ENCODE measurements at regions not wholly inside any gene's neighbourhood (a gene's known extent, or its start where the extent isn't known, plus 50 kb on each side); places are given as distances from the start of the nearest gene placed in this dataset.
"Not testable (repeated sequence)": the region's sequence is repeated elsewhere in the genome, so short reads cannot be mapped to it uniquely, and the experiment has no call there.

DNA sequence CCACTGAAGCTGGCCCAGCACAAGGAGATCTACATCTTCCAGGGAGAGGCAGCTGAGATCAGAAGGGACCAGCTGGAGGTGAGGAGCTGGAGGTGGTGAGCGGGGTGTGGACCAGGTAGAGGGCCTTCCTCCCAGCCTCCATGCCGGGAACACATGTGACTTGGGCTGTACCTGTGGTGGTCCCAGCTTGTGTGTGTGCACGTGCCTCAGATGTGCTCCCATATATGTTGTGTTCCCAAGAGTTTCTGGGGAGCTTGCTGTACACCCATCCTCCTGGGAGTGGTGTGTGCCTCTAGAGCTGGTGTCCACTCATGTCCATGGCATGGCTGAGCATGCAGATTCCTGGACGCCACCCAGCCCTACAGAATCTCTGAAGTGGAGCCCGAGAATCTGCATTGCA is 183.7 kb upstream of the AKAP13 start:
- H3K4me1 Mint-ChIP-seq; H3K9me3 Mint-ChIP-seq; H3K27me3 Mint-ChIP-seq; POLR2A ChIA-PET; CTCF ChIA-PET; H3K36me3 Mint-ChIP-seq (ENCODE audit: low read depth); H3K4me3 Mint-ChIP-seq; DNase-seq; H3K27ac Mint-ChIP-seq: not testable (repeated sequence)

DNA sequence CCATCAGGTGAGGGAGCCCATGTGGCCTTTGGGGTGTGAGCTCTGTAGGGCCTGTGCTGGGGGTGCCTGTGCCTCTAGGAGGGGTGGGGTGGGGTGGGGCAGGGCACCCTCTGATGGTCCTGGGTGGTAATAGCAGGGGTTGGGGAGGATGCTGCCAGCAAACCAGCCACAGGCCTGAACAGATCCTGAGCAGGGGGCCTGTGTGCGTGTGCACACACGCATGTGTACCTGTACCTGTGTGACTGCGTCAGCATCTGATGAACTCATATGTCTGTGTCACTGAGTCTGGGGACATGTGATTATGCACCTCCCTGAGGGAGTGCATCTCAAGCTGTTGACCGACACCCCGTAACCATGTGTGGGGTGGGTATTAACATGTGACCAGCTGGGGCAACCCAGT is 182.8 kb upstream of the AKAP13 start:
- POLR2A ChIA-PET, CTCF ChIA-PET, H3K4me1 Mint-ChIP-seq: not testable (repeated sequence)

DNA sequence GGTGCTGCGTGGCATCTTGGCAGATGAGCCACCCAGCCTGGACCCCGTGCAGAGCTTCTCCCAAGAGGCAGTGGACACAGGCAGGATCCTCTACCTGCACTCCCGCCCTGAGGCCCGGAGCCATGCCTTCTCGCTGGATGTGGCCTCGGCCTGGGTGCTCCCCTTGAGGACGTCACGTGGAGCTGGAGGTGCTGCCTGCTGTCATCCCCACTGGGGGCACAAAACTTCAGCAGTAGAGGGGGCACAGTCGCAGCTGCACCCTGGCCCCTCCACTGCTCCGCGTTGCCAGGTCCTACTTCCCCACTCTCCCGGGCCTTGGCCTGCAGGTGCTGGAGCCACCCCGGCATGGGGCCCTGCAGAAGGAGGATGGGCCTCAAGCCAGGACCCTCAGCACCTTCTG is 182.0 kb upstream of the AKAP13 start:
- H3K4me3 Mint-ChIP-seq; H3K27ac Mint-ChIP-seq; H3K27me3 Mint-ChIP-seq; CTCF ChIA-PET; H3K4me1 Mint-ChIP-seq; POLR2A ChIA-PET; H3K36me3 Mint-ChIP-seq (ENCODE audit: low read depth); H3K9me3 Mint-ChIP-seq; DNase-seq: not testable (repeated sequence)

More for the DNA sequence above, 182.8 kb upstream of the AKAP13 start:
- DNase-seq; H3K27ac Mint-ChIP-seq; H3K4me3 Mint-ChIP-seq; H3K27me3 Mint-ChIP-seq; H3K36me3 Mint-ChIP-seq (ENCODE audit: low read depth); H3K9me3 Mint-ChIP-seq: not testable (repeated sequence)

DNA sequence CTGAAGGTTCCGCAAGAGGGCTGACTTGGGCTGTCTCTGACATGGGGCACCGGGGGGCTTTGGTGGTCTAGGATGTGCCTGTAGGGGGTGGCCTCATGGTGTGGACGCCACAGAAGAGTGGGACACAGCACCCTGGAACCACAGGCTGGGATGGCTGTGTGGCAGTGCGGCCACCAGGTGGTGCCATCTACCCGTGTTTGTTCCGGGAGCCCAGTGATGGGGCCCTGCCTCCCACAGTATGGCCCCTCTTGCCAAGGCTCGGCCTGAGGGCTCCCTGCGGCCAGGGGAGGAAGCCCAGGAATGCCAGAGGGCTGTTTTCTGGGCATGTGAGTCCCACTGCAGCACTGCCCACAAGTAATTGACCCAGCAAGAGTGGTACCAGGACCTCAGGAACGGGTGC is 180.2 kb upstream of the AKAP13 start:
- H3K4me1 Mint-ChIP-seq; CTCF ChIA-PET; H3K36me3 Mint-ChIP-seq (ENCODE audit: low read depth); POLR2A ChIA-PET; H3K27me3 Mint-ChIP-seq; H3K27ac Mint-ChIP-seq; H3K4me3 Mint-ChIP-seq; DNase-seq; H3K9me3 Mint-ChIP-seq: not testable (repeated sequence)

DNA sequence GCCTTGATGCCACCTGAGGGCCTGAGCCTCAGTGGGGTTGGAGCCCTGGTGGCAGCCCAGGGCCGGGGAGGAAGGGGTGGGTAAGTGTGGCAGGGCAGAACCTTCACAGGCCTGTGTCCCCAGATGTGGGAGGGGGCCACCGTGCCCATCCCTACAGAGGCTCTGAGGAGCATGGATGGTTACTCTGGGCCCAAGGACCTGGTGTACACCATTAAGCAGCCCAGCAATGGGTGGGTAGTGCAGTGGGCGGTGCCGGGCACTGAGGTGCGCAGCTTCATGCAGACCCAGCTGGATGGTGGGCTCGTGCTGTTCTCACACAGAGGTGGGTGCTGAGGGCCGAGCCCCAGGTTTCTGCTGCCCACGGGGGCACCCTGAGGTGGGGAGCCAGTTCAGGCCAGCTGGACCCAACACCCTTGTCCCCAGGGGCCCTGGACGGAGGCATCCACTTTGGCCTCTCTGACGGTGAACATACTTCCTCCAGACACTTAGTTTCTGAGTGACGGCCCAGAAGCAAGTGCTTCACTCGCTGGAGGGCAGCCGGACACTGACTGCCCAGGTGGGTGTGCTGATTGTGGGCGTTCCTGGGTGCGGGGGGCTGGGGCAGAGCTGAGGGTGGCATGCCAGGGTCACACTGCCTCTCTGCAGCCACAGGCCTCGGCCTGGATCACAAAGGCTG is 179.1 kb upstream of the AKAP13 start:
- CTCF ChIA-PET; H3K4me3 Mint-ChIP-seq; H3K36me3 Mint-ChIP-seq (ENCODE audit: low read depth); H3K27ac Mint-ChIP-seq; DNase-seq; H3K4me1 Mint-ChIP-seq; H3K27me3 Mint-ChIP-seq; H3K9me3 Mint-ChIP-seq; POLR2A ChIA-PET: not testable (repeated sequence)

DNA sequence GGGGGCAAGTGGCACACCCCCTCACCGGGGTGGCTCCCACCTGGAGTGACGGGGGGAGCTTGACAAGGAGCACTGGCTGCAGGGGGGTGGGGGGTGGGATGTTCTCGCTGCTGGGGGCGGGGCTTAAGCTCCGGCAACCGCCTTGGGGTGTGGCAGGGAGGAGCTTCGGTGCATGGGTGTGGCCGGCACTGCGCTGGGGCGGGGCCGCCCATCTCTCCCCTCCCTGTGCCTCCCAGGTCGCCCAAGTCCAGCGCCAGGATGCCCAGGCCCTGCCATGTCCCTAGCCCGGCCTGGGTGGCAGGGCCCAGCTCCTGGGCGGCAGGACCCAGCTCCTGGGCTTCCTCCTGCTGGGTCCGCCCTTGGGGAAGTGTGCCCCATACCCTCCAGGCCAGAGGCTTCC is 175.9 kb upstream of the AKAP13 start:
- POLR2A ChIA-PET; CTCF ChIA-PET; H3K27ac Mint-ChIP-seq; DNase-seq; H3K4me3 Mint-ChIP-seq; H3K27me3 Mint-ChIP-seq; H3K9me3 Mint-ChIP-seq; H3K36me3 Mint-ChIP-seq (ENCODE audit: low read depth); H3K4me1 Mint-ChIP-seq: not testable (repeated sequence)

DNA sequence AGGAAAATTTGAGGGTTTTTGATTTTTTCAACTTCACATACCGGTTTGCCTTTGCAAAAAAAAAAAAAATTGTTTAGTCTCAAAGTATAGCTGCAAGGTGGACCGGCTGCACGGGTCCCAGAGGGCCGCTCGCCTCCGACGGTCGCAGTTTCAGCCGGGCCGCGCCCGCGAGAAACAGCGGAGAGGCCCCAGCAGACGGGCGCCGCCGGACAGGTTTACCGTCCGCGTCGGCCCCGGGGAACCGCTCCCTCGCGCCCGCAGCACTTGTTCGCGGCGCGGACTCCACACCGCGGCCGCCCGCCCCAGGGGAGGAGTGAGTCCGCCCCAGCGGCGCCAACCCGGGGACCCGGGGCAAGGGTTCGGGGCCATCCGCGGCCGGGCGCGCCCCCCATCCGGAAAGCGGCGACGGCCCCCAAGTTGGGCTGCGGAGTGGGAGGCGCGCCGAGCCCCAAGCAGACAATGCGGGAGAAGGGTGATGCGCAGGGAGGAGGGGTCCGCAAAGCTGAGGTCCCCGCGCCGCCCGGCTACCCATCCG is 146.5 kb upstream of the AKAP13 start:
- H3K4me1 Mint-ChIP-seq; CTCF ChIA-PET; H3K27me3 Mint-ChIP-seq; H3K9me3 Mint-ChIP-seq; DNase-seq; H3K4me3 Mint-ChIP-seq; H3K27ac Mint-ChIP-seq; H3K36me3 Mint-ChIP-seq (ENCODE audit: low read depth); POLR2A ChIA-PET: not testable (repeated sequence)

DNA sequence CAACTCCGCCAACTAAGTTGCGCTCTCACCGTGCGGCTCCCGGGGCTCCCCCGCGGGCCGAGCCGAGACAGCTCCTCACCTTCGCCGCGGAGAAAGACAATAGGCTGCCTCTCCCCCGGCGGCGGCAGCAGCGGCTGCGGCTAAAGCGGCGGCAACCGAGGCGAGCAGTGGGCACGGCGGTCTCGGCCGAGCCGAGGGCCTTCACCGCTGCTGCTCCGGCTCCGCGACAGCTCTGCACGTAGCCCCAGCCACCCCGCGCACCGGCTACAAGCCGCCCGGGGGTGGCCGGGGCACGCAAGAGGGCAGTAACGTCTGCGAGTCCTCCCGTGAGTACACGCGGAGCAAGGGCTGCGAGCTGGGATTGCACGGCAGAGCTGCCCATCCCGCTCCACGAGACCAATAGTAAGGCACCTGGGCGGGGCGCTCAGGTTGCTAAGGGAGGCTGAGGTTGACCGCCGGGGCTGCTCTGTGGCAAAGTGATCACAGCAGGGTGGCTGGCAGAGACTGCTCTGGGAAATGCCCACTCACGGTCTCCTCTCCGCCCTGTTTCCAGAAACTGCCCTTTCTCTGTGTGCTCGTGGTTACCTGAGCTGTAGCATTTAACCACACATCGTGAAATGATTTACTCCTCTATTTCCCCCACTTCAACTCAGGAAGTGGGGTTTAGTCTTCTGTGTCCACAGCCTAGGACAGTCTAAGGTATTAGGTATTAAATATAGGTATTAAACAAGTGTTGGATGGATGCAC is 145.8 kb upstream of the AKAP13 start:
- H3K4me3 Mint-ChIP-seq; H3K27me3 Mint-ChIP-seq; CTCF ChIA-PET; H3K4me1 Mint-ChIP-seq; H3K9me3 Mint-ChIP-seq; H3K27ac Mint-ChIP-seq; H3K36me3 Mint-ChIP-seq (ENCODE audit: low read depth); POLR2A ChIA-PET: not testable (repeated sequence)
- DNase-seq: peak; percentile 32

DNA sequence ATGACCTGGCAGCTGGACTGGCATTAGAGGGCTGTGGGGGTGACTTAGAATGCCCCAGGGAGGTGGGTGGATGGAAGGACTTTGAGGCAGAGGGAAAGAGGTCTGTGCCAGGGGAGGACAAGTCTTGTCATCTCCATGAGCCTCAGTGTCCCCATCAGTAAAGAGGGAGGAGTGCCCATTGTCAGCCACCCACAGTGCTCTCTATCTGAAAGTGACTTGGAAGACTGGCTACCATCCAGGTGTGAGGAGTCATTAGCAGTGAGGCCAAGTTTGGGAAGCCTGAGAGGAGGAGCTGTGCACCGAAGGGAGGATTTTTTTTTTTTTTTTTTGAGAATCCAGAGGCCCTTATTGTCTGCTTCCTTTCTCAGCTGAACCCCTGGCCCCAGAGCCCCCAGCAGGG is 136.3 kb upstream of the AKAP13 start:
- POLR2A ChIA-PET; H3K9me3 Mint-ChIP-seq; H3K27me3 Mint-ChIP-seq; H3K4me1 Mint-ChIP-seq; DNase-seq; CTCF ChIA-PET; H3K36me3 Mint-ChIP-seq (ENCODE audit: low read depth); H3K4me3 Mint-ChIP-seq; H3K27ac Mint-ChIP-seq: not testable (repeated sequence)

DNA sequence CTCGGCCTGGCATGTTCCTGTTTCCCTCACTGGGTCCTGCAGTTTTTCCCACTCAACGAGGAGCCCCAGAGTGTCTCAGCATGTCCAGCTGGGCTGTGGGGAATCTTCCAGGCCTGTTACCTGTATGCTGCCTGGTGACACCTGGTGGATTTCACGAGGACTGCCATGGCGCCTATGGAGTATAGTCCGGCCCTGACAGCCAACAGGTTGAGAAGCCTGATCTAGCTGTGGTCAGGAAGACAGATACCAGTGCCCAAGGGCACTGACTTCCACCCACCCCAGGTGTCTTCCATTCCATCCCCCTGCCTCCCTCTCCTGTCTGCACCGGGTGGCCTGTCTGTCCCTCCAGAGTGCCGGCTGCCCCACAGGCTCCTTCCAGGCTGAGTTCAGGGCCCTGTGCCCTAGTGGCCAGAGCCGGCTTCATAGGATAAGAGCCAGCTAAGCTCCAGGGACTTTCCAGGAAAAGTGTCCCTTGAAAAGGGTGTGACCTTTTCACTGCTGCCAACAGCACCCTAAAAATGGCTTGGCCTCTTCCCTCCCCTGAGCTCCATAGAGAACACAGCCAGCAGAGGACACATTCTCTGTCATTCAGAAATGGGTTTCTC is 129.4 kb upstream of the AKAP13 start:
- H3K4me3 Mint-ChIP-seq; H3K4me1 Mint-ChIP-seq; H3K27ac Mint-ChIP-seq; H3K36me3 Mint-ChIP-seq (ENCODE audit: low read depth); H3K9me3 Mint-ChIP-seq; CTCF ChIA-PET; H3K27me3 Mint-ChIP-seq; DNase-seq; POLR2A ChIA-PET: not testable (repeated sequence)

DNA sequence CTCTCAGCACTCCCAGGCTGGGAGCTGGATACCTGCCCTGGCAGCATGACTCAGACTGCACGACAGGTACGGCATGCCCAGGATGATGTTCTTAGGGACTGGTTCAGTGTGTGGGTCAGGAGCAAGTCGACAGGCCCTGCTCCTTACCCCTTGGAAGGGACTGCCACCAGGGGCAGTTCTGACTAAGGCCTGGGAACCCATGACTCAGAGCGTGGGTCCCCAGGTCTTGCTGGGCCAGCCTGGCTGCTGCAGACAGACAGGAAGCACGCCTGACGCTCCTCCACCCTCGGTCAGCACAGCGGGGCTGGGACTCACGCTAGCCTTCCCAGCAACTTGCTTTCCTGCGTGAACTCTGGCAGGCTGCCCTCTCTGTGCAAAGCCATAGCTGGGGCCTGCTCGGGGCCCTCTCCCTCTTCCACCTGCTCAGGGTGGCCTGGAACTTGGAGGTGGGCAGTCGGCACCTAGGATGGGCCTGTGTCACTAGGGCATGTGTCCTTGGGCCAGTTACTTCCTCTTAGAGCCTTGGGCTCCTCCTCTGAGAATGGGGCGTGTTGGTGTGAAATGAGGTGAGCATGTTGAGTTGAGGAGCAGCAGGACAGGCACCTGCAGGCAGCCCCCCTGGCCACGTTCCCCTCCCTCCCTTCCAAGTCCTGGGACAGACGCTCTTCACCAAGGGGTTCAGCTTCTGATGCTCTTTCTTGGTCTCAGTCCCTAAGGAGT is 127.0 kb upstream of the AKAP13 start:
- POLR2A ChIA-PET; H3K27ac Mint-ChIP-seq; H3K36me3 Mint-ChIP-seq (ENCODE audit: low read depth); CTCF ChIA-PET; DNase-seq; H3K9me3 Mint-ChIP-seq; H3K27me3 Mint-ChIP-seq; H3K4me3 Mint-ChIP-seq: not testable (repeated sequence)
- peaks cover 10% of the 10 kb centered on the region for H3K4me1 Mint-ChIP-seq

DNA sequence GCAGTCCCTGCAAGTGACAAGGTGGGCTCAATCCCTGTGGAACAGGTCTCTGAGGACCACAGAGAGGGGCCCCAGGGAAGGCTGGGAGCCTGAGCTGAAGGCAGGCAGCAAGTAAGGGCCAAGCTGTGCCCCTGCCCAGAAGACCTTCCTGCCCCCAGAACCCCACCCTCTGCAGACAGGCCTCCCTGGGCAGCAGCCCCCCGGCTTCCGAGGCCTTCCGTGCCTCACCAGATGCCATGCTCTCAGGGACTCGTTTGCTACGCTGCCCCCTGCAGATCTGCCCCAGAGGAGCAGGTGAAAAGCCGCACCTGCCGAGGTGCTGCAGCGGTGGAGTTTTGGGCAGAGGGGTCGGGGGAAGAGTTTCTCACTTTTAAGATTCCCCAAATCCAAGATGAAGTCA is 125.4 kb upstream of the AKAP13 start:
- H3K4me1 Mint-ChIP-seq: peaks cover 10% of the 10 kb centered on the region
- H3K9me3 Mint-ChIP-seq; H3K36me3 Mint-ChIP-seq (ENCODE audit: low read depth); CTCF ChIA-PET; POLR2A ChIA-PET; H3K27ac Mint-ChIP-seq; H3K27me3 Mint-ChIP-seq; DNase-seq; H3K4me3 Mint-ChIP-seq: not testable (repeated sequence)

DNA sequence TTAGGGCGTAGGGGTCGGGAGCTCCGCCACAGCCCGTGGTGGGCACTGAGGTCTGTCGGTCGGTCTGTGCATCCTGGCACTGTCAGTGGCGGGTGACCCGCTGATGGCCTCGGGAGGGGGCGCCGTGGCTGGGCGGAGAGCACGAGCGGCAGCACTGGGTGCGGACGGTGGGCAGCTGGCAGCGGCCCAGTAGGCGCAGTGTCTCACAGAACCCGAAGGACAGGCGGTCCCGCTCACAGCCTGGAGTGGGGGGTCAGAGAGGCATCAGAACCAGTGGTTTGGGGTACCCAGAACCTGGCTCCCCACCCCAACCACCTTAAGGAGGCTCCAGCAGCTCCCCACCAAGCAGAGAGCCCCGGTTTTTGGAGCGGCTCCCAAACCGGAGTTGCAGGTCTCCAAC is 124.9 kb upstream of the AKAP13 start:
- DNase-seq; H3K27me3 Mint-ChIP-seq; H3K27ac Mint-ChIP-seq; H3K9me3 Mint-ChIP-seq; H3K4me3 Mint-ChIP-seq; CTCF ChIA-PET; POLR2A ChIA-PET; H3K36me3 Mint-ChIP-seq (ENCODE audit: low read depth): not testable (repeated sequence)
- peaks cover 10% of the 10 kb centered on the region for H3K4me1 Mint-ChIP-seq

Data from activated CD4-positive, alpha-beta memory T cell treated with anti-CD3 and anti-CD28 coated beads, Interleukin-2, amount 10 ng/mL, durations not matched to agents 7 days and 5 days (primary cell).